Upper lobe of left lung (tissue), 6 donors: ENCODE measurements at regions not wholly inside any gene's neighbourhood (a gene's known extent, or its start where the extent isn't known, plus 50 kb on each side); places are given as distances from the start of the nearest gene placed in this dataset.

ENCODE experiments used
- ATAC-seq, 2 donors: fragments of 200-7000 bp; cut with Tn5 transposase; one replicate each; pipeline ENCODE4 v1.9.1; 2022; ENCODE audit warnings: mild to moderate bottlenecking in 2 of 2, moderate library complexity in 2 of 2; ENCODE audit not compliant: low FRiP score in 2 of 2
- DNase-seq, 2 donors: peaks; one replicate each; pipeline ENCODE4 v3.0.0-alpha.2; 2019 to 2020
- H3K27ac ChIP-seq, 4 donors: fragments of 200-600 bp; sonication (generic); one replicate each; pipeline ENCODE4 v1.5.1; 2016 to 2019
- H3K27me3 ChIP-seq, 4 donors: fragments of 200-600 bp; sonication (generic); one replicate each; pipeline ENCODE4 v1.5.1; 2017 to 2019
- H3K36me3 ChIP-seq, 4 donors: fragments of 200-600 bp; sonication (generic); one replicate each; pipeline ENCODE4 v1.5.1; 2016 to 2019
- H3K4me1 ChIP-seq, 4 donors: fragments of 200-600 bp; sonication (generic); one replicate each; pipeline ENCODE4 v1.5.1; 2018 to 2019
- H3K4me3 ChIP-seq, 4 donors: fragments of 200-600 bp; sonication (generic); one replicate each; pipeline ENCODE4 v1.5.1; 2017 to 2019; ENCODE audit warnings: mild to moderate bottlenecking in 2 of 4, moderate library complexity in 1 of 4
- H3K9me3 ChIP-seq, 4 donors: fragments of 200-600 bp; sonication (generic); one replicate each; pipeline ENCODE4 v1.5.1; 2018 to 2019
- CTCF ChIP-seq, 6 experiments: fragments of 450-650 bp in 4 of 6; fragments of 200-600 bp in 2 of 6; sonication (generic) in 2 of 6; IDR thresholded peaks; one replicate each; pipeline ENCODE4 v1.5.1; 2016 to 2019; ENCODE audit warnings: antibody characterized with exemption in 6 of 6
- EP300 ChIP-seq, 4 donors: sonication (generic); formaldehyde crosslinking; IDR thresholded peaks; one replicate each; pipeline ENCODE4 v1.5.1; 2017; ENCODE audit warnings: antibody characterized with exemption in 4 of 4, control low read depth in 2 of 4
- POLR2A ChIP-seq, 4 donors: fragments of 450-650 bp; IDR thresholded peaks; one replicate each; pipeline ENCODE4 v1.5.1; 2016 to 2017; ENCODE audit warnings: antibody characterized with exemption in 4 of 4, mild to moderate bottlenecking in 2 of 4
- POLR2AphosphoS5 ChIP-seq, 2 donors: sonication (generic); formaldehyde crosslinking; IDR thresholded peaks; one replicate each; pipeline ENCODE4 v1.5.1; 2017; ENCODE audit warnings: antibody characterized with exemption in 2 of 2
- WGBS, 2 donors: methylation state at CpG; one replicate each; pipeline ENCODE4 v1.1.5; 2017 to 2018; 5-methylcytosine and 5-hydroxymethylcytosine counted together
- donor health status: DM: no; HTN: no; CAD: no; lungs with moderate emphysema.
- donor health status: DM: no; HTN: yes; CAD: no; lungs with severe emphysema.

- Histone ChIP-seq H3K4me1 (no peaks in the 10 kb centered on the region), H3K4me3 (no peak overlapping the region), H3K27ac (no peak overlapping the region), H3K27me3 (no peaks in the 10 kb centered on the region), H3K36me3 (no peaks in the 10 kb centered on the region), H3K9me3 (no peaks in the 10 kb centered on the region)
- 64% methylated on average over 2 of the region's 2 CpGs for WGBS, 2 donors
- DNase-seq (no peak), ATAC-seq (no peak)
- TF ChIP-seq POLR2A (IDR thresholded peaks at IDR 0.05) (no peak), POLR2AphosphoS5 (IDR thresholded peaks at IDR 0.05) (no peak), EP300 (IDR thresholded peaks at IDR 0.05) (no peak), CTCF (IDR thresholded peaks at IDR 0.05) (no peak)
Observed at GRCh38 chr11:28535677-28536076, 427.5 kb downstream of the METTL15 start.

- TF ChIP-seq CTCF (IDR thresholded peaks at IDR 0.05) (peak in 3 of 6 experiments; percentile 9 to 37 (median 23)), EP300 (IDR thresholded peaks at IDR 0.05) (no peak)
- ATAC-seq, result no peak
- no peaks in the 10 kb centered on the region for H3K27me3 ChIP-seq
- DNase-seq, result no peak
- peaks cover 0 to 21% (median 10%) of the 10 kb centered on the region in 4 donors for H3K9me3 ChIP-seq
- H3K4me1 ChIP-seq, result no peaks in the 10 kb centered on the region
- H3K36me3 ChIP-seq, result no peaks in the 10 kb centered on the region
- H3K27ac ChIP-seq, result no peak overlapping the region
- 45 to 56% methylated on average over 3 of the region's 3 CpGs for WGBS, 2 donors
- no peak overlapping the region for H3K4me3 ChIP-seq
Observed at GRCh38 chr11:28529540-28530410, 421.6 kb downstream of the METTL15 start.

GRCh38 chr11:28529046-28529445, 420.9 kb downstream of the METTL15 start:
- H3K27ac ChIP-seq, result no peak overlapping the region
- no peaks in the 10 kb centered on the region for H3K36me3 ChIP-seq
- DNase-seq (no peak), ATAC-seq (no peak)
- no peak for TF ChIP-seq CTCF (IDR thresholded peaks at IDR 0.05)
- TF ChIP-seq EP300 (IDR thresholded peaks at IDR 0.05), result no peak
- TF ChIP-seq POLR2A (IDR thresholded peaks at IDR 0.05), result no peak
- TF ChIP-seq POLR2AphosphoS5 (IDR thresholded peaks at IDR 0.05), result no peak
- H3K9me3 ChIP-seq, result peaks cover 0 to 21% (median 10%) of the 10 kb centered on the region in 4 donors
- WGBS, 2 donors, result 75% methylated on average over 3 of the region's 3 CpGs
- H3K4me3 ChIP-seq, result no peak overlapping the region
- no peaks in the 10 kb centered on the region for H3K27me3 ChIP-seq
- no peaks in the 10 kb centered on the region for H3K4me1 ChIP-seq

- 71 to 77% methylated on average over 4 of the region's 4 CpGs for WGBS, 2 donors
- Histone ChIP-seq H3K9me3 (peaks cover 0 to 21% (median 10%) of the 10 kb centered on the region in 4 donors), H3K4me3 (no peak overlapping the region), H3K27me3 (no peaks in the 10 kb centered on the region), H3K4me1 (no peaks in the 10 kb centered on the region), H3K36me3 (no peaks in the 10 kb centered on the region), H3K27ac (no peak overlapping the region)
- ATAC-seq (no peak), DNase-seq (no peak)
- TF ChIP-seq POLR2AphosphoS5 (IDR thresholded peaks at IDR 0.05) (no peak), EP300 (IDR thresholded peaks at IDR 0.05) (no peak), CTCF (IDR thresholded peaks at IDR 0.05) (no peak), POLR2A (IDR thresholded peaks at IDR 0.05) (no peak)
Observed at GRCh38 chr11:28528217-28528616, 420.0 kb downstream of the METTL15 start.

- TF ChIP-seq POLR2AphosphoS5 (IDR thresholded peaks at IDR 0.05) (no peak), POLR2A (IDR thresholded peaks at IDR 0.05) (no peak), EP300 (IDR thresholded peaks at IDR 0.05) (no peak), CTCF (IDR thresholded peaks at IDR 0.05) (no peak)
- no peak for DNase-seq
- WGBS, 2 donors, result 85 to 87% methylated on average over 1 of the region's 1 CpG
Observed at GRCh38 chr11:28526406-28526751, 418.2 kb downstream of the METTL15 start.

More at GRCh38 chr11:28526406-28526751, 418.2 kb downstream of the METTL15 start:
- Histone ChIP-seq H3K27me3 (no peaks in the 10 kb centered on the region), H3K4me3 (no peak overlapping the region), H3K9me3 (peaks cover 0 to 21% (median 10%) of the 10 kb centered on the region in 4 donors), H3K4me1 (no peaks in the 10 kb centered on the region), H3K27ac (no peak overlapping the region), H3K36me3 (no peaks in the 10 kb centered on the region)
- ATAC-seq, result no peak
